HG02763 (cell line): ENCODE measurements at regions not wholly inside any gene's neighbourhood (a gene's known extent, or its start where the extent isn't known, plus 50 kb on each side); places are given as distances from the start of the nearest gene placed in this dataset.
"Not testable (repeated sequence)": the region's sequence is repeated elsewhere in the genome, so short reads cannot be mapped to it uniquely, and the experiment has no call there.

ENCODE experiments used
- ATAC-seq: cut with Tn5 transposase; IDR thresholded peaks from one replicate; pipeline ENCODE4 v1.9.1; 2021; ENCODE audit warnings: mild to moderate bottlenecking, moderate library complexity; ENCODE audit not compliant: unreplicated experiment

DNA sequence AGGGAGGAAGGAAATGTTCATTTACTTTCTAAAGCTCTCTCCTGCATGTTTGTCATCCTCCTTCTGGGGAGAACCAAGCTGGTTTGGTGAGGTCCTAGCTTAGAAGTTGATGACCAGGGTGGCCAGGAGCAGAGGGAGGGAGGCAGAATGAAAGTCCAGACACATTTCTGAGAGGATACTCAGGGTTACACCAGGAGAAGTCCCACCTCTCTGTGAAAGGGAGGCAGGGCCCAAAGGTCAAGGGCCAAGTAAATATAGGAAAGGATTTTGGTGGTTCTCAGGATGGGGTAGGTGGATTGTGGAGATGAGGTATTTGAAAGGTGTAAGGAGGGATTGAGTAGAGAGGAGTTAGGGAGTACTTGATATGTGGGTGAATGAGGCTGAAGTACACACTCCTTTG, 58.0 kb upstream of the FBXO11 start:
- no peak for ATAC-seq

DNA sequence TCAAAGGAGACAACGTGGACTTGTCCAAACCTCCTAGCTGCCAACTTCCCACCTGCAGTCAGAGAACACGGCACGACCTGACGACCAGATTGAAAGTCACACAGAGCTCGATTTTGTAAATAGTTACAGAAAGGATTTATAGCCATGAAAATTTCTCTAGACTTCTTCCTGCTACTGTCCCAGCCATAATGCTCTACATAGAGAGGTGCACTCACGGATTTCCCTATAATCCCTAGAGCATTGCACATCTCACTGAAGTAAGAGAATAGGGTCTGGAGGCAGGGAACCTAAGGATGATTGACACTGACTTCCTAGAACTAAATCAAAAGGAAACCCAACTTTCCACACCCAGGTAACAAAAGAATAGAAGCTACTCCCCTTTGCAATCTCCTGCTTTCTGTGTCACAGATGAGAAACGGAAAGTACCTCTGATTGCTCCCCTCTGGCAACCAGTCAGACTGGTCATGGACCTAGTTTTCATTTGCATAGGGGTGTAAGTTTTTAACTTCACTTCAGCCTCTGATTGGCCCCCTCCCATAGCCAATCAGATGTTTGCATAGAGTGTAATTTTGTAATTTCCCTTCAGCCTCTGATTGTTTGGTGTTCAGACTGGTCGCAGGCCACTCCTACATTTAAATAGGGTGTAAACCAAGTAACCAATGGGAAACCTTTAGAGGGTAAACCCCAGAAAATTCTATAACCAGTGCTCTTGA, 58.6 kb upstream of the FBXO11 start:
- ATAC-seq = no peak

DNA sequence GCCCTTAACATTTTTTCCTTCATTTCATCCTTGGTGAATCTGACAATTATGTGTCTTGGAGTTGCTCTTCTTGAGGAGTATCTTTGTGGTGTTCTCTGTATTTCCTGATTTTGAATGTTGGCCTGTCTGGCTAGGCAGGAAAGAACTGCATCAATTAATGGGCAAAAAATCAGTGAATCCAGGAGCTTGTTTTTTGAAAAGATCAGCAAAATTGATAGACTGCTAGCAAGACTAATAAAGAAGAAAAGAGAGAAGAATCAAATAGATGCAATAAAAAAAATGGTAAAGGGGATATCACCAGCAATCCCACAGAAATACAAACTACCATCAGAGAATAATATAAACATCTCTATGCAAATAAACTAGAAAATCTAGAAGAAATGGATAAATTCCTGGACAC, 70.4 kb upstream of the FBXO11 start:
- ATAC-seq = not testable (repeated sequence)

DNA sequence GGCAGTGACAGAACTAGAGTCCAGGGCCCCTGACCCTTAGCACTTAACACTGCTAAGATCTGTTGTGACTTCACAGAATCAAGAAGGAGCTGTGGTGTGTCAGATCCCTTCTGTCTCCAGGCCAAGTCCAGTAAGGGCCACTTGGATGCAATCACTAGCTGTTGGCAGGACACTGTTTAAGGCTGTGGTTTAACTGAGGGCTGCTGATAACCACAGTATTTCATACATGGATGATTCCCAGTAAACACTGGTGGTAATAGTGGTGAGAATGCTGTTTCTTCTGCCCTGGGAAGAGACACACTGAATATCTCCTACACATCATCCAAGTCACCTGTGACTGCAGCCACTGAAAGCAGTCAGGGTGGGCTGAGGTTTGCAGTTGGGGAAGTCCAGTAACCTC, 77.7 kb upstream of the FBXO11 start:
- no peak for ATAC-seq

DNA sequence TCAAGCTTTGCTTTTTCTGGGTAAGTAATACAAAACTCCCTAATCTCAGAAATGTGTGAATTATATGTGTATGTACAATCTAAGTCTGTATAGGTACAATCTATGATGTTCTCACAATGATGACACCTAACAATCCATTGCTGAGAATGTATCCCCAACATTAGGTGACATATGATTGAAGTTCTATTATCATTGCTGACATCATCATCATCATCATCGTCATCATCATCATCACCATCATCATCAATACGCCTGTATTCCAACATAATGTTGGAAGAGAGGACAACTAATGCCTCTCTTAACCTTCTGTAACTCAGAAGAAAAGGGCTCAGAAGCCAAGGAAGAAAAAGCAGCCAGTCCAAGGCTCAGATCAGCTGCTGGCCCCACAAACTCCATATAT, 84.2 kb upstream of the FBXO11 start:
- ATAC-seq = no peak

DNA sequence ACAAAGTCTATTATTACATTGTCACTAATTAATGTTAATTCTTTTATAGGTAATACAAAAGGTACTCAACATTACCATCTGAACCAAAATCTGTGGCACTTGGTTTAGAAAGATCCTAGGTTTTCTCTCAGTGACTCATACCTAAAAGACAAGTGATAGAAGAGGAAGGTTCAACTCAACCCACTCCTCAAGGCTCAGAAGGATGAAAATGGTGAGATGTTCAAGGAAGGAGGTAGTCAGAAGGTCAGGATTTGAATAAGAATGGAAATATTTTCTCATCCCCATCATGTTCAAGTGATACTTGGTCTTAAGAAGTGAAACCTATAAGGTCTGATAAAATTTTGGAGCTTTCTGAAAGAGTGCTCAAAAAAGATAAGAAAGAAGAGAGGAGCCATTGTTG, 86.4 kb upstream of the FBXO11 start:
- no peak for ATAC-seq

DNA sequence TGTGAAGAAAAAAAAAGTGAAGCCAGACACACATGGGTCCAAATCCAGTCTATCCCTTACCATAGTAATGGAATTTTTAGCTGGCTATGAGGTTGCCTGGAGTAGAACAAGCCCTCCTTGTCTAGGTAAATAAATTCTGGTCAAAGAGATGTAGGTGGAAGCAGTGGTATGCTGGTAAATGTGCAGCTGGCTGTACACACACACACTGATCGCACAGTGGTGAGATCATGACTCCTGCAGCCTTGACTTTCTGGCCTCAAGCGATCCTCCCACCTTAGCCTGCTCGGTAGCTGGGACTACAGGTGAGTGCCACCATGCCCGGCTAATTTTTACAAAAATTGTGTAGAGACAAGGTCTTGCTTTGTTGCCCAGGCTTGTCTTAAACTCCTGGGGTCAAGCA, 90.5 kb upstream of the FBXO11 start:
- ATAC-seq = no peak

DNA sequence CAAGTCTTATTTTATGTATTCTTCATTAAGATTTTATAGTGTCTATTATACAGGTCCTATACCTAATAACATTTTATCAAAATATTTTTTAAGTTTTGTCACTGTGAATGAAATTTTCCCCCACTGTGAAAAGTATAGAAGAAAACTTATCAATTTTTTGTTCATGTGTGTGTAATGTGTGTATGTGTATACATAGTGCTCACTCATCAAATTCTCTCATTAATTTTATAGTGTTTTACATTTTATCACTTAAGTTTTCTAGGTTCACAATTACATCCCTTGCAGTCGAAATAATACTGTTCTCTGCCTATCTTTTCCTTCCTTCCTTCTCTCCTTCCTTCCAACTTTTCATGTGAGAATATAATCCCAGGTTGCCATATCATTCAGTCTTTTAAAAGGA, 93.2 kb upstream of the FBXO11 start:
- no peak for ATAC-seq

DNA sequence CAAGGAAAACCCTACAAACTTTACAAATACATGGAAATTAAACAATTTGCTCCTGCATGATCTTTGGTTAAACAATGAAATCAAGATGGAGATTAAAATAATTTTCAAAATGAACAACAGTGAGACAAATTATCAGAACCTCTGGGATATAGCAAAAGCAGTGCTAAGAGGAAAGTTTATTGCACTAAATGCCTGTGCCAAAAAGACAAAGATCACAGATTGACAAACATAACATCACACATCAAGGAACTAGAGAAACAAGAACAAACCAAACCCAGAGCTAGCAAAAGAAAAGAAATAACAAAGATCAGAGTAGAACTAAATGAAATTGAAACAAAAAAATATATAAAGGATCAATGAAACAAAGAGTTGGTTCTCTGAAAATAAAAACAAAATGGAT, 95.2 kb upstream of the FBXO11 start:
- no peak for ATAC-seq

DNA sequence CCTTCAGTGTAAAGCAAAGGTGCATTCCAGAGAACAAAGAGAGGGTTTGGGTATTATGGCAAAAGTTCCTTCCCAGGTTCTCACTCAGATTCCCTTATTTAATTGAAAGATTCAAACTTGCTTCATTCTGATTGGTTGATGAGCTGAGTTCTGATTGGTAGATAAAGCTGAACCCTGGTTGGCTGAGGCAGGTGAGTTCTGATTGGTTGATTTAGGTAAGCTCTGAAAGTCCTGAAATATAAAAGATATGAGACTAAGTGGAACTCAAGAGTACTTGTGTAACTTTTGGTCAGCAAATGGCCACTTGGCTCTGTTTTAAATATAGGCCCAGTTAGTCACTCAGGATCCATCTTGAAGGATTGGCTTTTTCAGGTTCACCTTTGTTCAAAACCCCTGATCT, 99.8 kb upstream of the FBXO11 start:
- no peak for ATAC-seq

DNA sequence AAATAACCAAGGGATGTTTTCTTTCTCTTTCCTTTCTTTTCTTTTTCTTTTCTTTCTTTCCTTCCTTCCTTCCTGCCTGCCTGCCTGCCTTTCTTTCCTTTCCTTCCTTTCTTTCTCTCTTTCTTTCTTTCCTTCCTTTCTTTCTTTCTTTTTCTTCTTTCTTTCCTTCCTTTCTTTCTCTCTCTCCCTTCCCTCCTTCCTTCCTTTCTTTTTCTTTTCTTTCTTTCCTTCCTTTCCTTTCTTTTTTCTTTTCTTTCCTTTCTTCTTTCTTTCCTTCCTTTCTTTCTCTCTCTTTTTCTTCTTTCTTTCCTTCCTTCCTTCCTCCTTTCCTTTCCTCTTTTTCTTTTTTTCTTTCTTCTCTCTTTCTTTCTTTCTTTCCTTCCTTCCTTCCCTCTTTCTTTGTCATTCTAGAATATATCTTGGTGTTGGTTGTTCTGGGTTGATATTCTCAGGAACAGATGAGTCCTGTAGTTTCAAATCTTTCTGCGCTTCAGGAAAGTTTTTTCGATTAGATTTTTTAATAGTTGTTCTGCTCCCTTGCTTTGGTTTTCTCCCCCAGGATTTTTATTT, 101.5 kb upstream of the FBXO11 start:
- ATAC-seq = no peak

DNA sequence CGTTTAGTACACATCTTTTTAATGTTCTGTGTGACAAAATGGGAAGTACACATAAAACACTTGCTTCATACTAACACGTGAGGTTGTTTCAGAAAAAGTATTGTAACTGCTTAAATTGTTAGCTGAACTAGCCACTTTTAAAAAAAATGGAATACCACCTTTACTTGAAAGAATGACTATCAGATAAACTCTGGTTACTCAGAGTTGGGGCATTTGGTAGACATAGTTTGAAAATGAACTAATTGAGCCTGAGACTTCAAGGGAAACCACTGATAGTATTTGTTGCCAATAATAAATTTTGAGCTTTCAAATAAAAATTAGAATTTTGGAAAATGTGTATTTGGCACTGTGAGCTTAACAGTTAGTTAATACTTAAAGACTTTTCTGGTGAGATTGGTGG, 103.0 kb upstream of the FBXO11 start:
- ATAC-seq = no peak

DNA sequence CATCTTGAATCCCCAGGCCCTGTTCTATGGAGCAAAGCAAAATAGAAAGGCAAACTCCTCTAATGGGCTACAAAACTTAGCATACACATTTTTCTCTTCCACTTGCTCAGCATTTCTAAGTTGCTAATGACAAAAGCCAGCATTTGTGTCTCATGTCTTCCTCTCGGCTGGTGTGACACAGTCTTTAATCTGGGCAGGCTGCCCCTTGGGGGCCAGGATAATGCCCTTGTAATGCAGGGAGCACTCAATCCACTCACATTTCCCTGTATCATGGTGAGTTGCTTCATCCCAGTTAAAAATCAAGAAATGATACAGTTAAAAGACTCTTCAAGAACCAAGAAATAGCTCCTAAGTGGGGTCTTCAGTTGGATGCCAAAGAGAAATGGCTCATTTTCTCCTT, 109.1 kb upstream of the FBXO11 start:
- no peak for ATAC-seq

DNA sequence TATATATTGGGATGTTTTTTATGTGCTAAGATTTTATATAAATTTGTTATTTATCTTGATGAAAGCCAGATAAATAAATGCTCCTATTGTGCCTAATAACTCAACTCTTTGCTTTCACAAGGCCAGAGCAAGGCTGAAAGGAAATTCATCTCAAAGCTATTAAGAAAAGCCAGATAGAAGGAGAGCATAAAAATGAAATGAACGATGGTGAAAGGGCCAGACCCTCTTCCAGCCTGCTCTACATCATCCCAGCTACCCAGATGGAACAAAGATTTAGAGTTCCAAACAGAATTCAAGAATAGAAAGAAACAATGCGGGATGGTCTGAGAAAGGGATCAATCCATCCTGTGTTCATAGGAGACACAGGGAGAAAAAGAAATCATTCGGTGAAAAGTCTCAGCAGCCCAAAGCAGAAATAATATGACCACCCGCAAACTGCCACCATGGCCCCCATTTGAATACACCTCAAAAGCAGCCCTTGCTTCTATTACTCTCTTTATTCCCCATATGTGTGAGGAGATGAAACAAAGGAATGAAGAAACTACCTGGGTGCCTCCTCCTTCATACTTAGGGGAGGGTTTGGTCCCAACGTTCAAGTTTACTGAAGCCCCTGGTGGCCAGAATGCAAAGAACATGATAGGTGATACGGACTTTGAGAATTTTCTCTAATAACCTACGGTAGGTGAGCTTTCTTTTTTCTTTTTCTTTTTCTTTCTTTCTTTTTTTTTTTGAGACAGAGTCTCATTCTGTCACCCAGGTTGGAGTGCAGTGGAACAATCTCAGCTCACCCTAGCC, 110.1 kb upstream of the FBXO11 start:
- ATAC-seq = no peak

DNA sequence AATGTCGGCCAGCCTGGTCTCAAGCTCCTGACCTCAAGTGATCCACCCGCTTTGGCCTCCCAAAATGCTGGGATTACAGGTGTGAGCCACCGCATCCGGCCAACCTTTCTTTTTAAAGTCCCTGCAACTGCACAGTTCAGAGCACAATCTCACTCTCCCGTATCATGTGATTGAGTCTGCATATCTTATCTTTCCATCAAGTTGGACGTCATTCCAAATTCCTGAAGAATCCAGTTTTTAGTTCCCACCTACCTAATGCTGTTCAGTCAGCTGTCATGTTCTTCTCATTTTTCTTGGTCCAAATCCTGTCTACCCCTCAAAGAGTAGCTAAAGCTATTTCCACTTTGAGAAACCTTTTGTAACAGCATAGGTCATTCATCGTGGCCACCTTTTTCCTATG, 110.8 kb upstream of the FBXO11 start:
- no peak for ATAC-seq

DNA sequence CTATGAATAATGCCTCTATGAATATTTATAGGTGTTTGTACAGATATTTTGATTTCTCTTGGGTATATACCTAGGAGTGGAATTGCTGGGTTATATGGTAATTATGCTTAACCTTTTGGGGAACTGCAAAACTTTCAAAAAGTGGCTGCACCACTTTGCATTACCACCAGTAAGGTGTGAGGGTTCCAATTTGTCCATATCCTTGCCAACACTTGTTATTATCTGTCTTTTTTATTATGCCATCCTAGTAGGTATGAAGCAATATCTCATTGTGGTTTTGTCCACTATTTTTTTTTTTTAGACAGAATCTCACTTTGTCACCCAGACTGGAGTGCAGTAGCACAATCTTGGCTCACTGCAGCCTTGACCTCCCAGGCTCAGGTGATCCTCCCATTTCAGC, 112.2 kb upstream of the FBXO11 start:
- no peak for ATAC-seq

DNA sequence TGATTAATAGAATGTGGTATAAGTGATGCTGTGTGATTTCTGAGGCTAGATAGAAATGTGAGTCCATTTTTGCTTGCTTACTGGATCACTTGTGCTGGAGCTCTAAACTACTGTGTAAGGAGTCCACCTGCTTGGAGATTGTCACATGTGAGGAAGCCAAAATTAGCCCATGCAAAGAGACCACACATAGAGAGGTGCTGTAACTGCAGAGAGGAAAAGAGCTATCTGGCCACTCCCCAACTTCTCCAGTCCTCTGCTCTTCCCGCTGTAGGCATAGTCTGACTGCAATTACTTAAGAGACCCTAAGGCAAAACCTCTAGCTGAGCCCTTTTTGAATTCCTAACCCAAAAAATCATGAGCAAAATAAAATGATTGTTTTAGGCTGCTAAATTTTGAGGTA, 120.6 kb upstream of the FBXO11 start:
- ATAC-seq = no peak

DNA sequence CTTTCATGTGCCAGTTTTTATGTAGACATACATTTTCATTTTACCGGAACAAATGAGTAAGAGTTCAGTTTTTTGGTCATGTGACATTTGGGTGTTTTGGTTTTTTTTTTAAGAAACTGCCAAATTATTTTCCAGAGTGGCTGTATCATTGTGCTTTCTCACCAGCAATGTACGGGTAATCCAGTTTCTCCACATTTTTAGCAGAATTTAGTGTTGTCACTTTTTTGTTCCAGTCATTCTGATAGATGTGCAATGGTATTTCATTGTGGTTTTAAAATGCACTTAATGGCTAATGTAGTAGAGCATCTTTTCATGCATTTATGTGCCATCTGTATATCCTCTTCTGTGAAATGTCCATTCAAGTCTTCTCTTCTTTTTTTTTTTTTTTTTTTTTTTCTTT, 126.5 kb upstream of the FBXO11 start:
- ATAC-seq = no peak

DNA sequence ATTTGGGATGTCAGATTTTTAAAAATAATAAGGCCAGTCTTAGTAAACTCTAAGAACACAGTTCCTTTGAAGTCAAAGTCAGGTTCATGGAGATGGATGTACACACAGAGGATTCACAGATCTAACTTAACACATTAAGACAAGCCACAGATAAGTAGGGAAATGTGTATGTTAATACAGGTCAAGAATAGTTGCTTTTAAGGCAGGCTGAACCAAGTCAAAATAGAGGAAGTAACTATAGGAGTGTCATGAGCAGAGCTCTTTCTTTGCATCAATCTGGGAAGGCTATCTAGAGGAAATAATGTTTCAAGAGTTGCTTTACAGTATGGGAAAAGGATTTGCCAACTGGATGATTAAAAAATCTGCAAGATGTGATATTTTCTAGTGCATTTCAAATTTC, 128.0 kb upstream of the FBXO11 start:
- ATAC-seq = no peak

DNA sequence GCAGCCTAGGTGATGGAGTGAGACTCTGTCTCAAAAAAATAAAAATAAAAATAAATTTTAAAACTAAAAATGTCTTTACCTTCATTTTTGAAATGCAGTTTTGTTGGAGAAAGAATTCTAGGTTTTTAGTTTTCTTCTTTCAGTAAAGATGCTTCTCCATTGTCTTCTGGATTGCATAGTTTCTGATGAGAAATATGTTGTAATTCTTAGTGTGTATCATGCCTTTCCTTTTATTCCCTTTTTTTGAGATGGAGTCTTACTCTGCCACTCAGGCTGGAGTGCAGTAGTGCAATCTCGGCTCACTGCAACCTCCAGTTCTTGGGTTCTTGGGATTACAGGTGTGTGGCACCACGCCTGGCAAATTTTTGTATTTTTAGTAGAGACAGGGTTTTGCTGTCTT, 130.0 kb upstream of the FBXO11 start:
- no peak for ATAC-seq

DNA sequence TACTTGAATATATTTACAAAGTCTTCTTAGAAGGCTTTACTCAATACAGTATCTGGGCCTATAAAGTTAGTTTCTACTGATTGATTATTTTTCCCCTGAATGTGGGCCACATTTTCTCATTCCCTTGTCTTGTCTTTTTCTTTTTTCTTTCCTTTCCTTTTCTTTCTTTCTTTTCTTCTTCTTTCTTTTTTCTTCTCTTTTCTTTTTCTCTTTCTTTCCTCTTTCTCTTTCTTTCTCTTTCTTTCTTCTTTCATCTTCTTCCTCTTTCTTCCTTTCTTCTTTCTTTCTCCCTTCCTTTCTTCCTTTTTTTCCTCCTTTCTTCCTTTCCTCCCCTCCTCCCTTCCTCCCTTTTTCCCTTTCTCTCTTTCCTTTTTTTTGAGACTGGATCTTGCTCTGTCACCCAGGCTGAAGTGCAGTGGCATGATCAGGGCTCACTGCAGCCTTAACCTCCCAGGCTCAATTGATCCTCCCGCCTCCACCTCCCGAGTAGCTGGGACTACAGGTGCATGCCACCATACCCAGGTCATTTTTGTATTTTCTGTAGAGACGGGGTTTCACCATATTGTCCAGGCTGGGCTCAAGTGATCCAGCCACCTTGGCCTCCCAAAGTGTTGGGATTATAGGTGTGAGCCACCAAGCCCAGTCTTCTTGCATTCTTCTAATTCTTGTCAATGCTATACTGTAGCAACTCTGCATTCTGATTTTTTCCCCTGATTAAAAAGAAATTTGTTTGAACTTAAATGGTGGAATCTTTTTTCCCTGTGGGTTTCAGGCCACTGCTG, 133.1 kb upstream of the FBXO11 start:
- ATAC-seq = no peak
